HL-60 (cell line): ENCODE measurements at regions not wholly inside any gene's neighbourhood (a gene's known extent, or its start where the extent isn't known, plus 50 kb on each side); places are given as distances from the start of the nearest gene placed in this dataset.

Experiments used
- TF ChIP-seq, protein P1 (sequence below): IDR thresholded peaks from one replicate; pipeline ENCODE4 v1.5.1; 2011; ENCODE audit warnings: low read length, control low read depth, inconsistent platforms; ENCODE audit not compliant: insufficient read depth
- TF ChIP-seq, protein P2 (sequence below): IDR thresholded peaks from 2 replicates; pipeline ENCODE4 v1.6.1; 2012; ENCODE audit warnings: low read depth; ENCODE audit not compliant: insufficient replicate concordance

DNA sequence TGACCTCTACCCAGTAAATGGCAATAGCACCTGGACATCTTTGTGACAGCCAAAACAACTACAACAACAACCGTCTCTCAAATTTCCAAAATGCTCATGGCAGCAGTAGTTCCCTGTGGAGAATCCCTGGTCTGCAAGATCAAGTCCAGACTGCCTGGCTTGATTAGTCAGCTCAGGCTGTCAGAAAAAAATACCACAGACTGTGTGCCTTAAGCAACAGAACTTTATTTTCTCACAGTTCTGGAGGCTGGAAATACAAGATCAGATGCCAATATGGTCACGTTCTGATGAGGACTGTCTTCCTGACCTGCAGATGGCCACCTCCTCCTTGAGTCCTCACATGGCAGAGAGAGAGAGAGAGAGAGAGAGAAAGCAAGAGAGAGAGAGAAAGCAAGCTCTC, 52.3 kb upstream of the MOCS2 start:
- TF ChIP-seq, protein P1, sequence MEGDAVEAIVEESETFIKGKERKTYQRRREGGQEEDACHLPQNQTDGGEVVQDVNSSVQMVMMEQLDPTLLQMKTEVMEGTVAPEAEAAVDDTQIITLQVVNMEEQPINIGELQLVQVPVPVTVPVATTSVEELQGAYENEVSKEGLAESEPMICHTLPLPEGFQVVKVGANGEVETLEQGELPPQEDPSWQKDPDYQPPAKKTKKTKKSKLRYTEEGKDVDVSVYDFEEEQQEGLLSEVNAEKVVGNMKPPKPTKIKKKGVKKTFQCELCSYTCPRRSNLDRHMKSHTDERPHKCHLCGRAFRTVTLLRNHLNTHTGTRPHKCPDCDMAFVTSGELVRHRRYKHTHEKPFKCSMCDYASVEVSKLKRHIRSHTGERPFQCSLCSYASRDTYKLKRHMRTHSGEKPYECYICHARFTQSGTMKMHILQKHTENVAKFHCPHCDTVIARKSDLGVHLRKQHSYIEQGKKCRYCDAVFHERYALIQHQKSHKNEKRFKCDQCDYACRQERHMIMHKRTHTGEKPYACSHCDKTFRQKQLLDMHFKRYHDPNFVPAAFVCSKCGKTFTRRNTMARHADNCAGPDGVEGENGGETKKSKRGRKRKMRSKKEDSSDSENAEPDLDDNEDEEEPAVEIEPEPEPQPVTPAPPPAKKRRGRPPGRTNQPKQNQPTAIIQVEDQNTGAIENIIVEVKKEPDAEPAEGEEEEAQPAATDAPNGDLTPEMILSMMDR, result no peak
- TF ChIP-seq, protein P2, sequence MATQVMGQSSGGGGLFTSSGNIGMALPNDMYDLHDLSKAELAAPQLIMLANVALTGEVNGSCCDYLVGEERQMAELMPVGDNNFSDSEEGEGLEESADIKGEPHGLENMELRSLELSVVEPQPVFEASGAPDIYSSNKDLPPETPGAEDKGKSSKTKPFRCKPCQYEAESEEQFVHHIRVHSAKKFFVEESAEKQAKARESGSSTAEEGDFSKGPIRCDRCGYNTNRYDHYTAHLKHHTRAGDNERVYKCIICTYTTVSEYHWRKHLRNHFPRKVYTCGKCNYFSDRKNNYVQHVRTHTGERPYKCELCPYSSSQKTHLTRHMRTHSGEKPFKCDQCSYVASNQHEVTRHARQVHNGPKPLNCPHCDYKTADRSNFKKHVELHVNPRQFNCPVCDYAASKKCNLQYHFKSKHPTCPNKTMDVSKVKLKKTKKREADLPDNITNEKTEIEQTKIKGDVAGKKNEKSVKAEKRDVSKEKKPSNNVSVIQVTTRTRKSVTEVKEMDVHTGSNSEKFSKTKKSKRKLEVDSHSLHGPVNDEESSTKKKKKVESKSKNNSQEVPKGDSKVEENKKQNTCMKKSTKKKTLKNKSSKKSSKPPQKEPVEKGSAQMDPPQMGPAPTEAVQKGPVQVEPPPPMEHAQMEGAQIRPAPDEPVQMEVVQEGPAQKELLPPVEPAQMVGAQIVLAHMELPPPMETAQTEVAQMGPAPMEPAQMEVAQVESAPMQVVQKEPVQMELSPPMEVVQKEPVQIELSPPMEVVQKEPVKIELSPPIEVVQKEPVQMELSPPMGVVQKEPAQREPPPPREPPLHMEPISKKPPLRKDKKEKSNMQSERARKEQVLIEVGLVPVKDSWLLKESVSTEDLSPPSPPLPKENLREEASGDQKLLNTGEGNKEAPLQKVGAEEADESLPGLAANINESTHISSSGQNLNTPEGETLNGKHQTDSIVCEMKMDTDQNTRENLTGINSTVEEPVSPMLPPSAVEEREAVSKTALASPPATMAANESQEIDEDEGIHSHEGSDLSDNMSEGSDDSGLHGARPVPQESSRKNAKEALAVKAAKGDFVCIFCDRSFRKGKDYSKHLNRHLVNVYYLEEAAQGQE, result no peak
